Prostate gland (tissue), 2 donors: ENCODE measurements at regions not wholly inside any gene's neighbourhood (a gene's known extent, or its start where the extent isn't known, plus 50 kb on each side); places are given as distances from the start of the nearest gene placed in this dataset.

Experiments
- CTCF ChIP-seq, 4 experiments: fragments of 200-600 bp in 2 of 4; fragments of 450-650 bp in 2 of 4; sonication (generic) in 2 of 4; IDR thresholded peaks; 1 replicate in 3 of 4; 2 replicates in 1 of 4; pipeline ENCODE4 v1.5.1; 2016 to 2019; ENCODE audit warnings: antibody characterized with exemption in 4 of 4, mild to moderate bottlenecking in 2 of 4, moderate library complexity in 2 of 4
- POLR2A ChIP-seq: fragments of 450-650 bp; IDR thresholded peaks from one replicate; pipeline ENCODE4 v1.6.1; 2016; ENCODE audit warnings: antibody characterized with exemption, mild to moderate bottlenecking

DNA sequence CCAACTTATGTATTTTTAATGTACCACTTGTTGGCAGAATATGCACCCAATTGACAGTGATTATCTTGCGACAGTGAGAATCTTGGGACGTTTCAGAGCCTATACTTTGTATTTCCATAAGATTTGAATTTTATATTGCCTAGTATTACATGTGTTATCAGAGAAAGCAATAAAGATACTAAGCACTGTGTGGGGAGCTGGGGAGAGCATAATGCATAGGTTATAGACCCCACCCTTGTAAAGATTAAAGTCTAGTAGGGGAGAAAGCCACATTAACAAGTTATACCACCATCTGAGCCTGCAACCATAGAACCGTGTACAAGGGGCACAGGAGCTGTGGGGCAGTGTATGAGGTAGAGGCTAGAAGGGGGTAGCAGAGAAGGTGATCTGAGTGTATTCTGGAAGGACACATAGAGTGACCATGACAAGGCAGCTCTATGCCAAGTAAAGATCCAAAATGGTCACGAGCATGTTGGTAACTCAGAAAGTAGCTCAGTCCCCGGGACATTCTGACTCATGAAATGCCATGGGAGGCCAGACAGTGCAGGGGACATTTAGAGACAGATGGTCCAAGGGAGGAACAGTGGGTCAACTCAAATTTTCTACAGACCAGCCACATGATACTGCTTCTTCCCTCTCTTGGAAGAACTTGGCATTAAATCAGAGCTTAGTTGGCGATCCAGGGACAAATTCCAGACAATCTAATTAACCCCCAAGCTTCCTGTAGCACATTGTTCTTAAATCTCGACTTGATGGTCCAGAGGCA, 84.5 kb downstream of the ADRA2A start:
- TF ChIP-seq CTCF (IDR thresholded peaks at IDR 0.05) (no peak), POLR2A (no peak)
